Loucy (cell line): ENCODE measurements at regions not wholly inside any gene's neighbourhood (a gene's known extent, or its start where the extent isn't known, plus 50 kb on each side); places are given as distances from the start of the nearest gene placed in this dataset.
"Not testable (repeated sequence)": the region's sequence is repeated elsewhere in the genome, so short reads cannot be mapped to it uniquely, and the experiment has no call there.

Source experiments
- H2AFZ ChIP-seq: fragments of 200-600 bp; sonication (generic); 2 replicates; pipeline ENCODE4 v1.6.0; 2016; ENCODE audit warnings: antibody characterized with exemption, mild to moderate bottlenecking, low read length, moderate library complexity
- H3F3A ChIP-seq: fragments of 200-600 bp; 2 replicates; pipeline ENCODE4 v1.6.0; 2016; ENCODE audit warnings: antibody characterized with exemption, low read depth, mild to moderate bottlenecking
- H3K27me3 ChIP-seq: fragments of 200-600 bp; sonication (generic); 2 replicates; pipeline ENCODE4 v1.6.1; 2014; ENCODE audit warnings: low read length, mild to moderate bottlenecking; ENCODE audit not compliant: insufficient read depth, poor library complexity, severe bottlenecking
- H3K36me3 ChIP-seq: fragments of 200-600 bp; sonication (generic); 2 replicates; pipeline ENCODE4 v1.6.1; 2016; ENCODE audit warnings: low read length; ENCODE audit not compliant: insufficient read depth
- H3K4me1 ChIP-seq: fragments of 200-600 bp; sonication (generic); 2 replicates; pipeline ENCODE4 v1.5.1; 2014; ENCODE audit warnings: low read length, mild to moderate bottlenecking; ENCODE audit not compliant: insufficient read depth, poor library complexity, severe bottlenecking
- H3K4me2 ChIP-seq: fragments of 200-600 bp; sonication (generic); 2 replicates; pipeline ENCODE4 v1.6.0; 2014; ENCODE audit warnings: antibody characterized with exemption, low read length, low read depth, mild to moderate bottlenecking; ENCODE audit not compliant: poor library complexity, severe bottlenecking
- H3K4me3 ChIP-seq: fragments of 200-600 bp; sonication (generic); 2 replicates; pipeline ENCODE4 v1.5.1; 2014; ENCODE audit warnings: low read length, mild to moderate bottlenecking, mixed read lengths; ENCODE audit not compliant: poor library complexity, severe bottlenecking
- H3K79me2 ChIP-seq: fragments of 200-600 bp; sonication (generic); 2 replicates; pipeline ENCODE4 v1.6.1; 2014; ENCODE audit warnings: low read length; ENCODE audit not compliant: insufficient read depth
- H3K9ac ChIP-seq: fragments of 200-600 bp; sonication (generic); 2 replicates; pipeline ENCODE4 v1.6.0; 2014; ENCODE audit warnings: mild to moderate bottlenecking, low read depth, low read length, moderate library complexity; ENCODE audit not compliant: poor library complexity, severe bottlenecking
- H3K9me2 ChIP-seq: fragments of 200-600 bp; sonication (generic); replicated peaks from 2 replicates; pipeline ENCODE4 v1.6.1; 2016; ENCODE audit warnings: low read depth, low read length, mixed read lengths
- H3K9me3 ChIP-seq: fragments of 200-600 bp; sonication (generic); 2 replicates; pipeline ENCODE4 v1.6.1; 2014; ENCODE audit warnings: mild to moderate bottlenecking, antibody characterized with exemption, low read length, low read depth; ENCODE audit not compliant: insufficient read depth
- H4K20me1 ChIP-seq: fragments of 200-600 bp; sonication (generic); 2 replicates; pipeline ENCODE4 v1.6.0; 2014; ENCODE audit warnings: antibody characterized with exemption, low read length, mild to moderate bottlenecking; ENCODE audit not compliant: insufficient read depth, poor library complexity, severe bottlenecking
- EZH2phosphoT487 ChIP-seq: fragments of 200-600 bp; IDR thresholded peaks from 2 replicates; pipeline ENCODE4 v1.6.1; 2018; ENCODE audit warnings: antibody characterized with exemption, mild to moderate bottlenecking, moderate library complexity, borderline replicate concordance
- TF ChIP-seq, protein P1 (sequence below): fragments of 200-600 bp; sonication (generic); conservative IDR thresholded peaks from 2 replicates; pipeline ENCODE4 v1.5.1; 2014; ENCODE audit warnings: mild to moderate bottlenecking, antibody characterized with exemption, low read length

DNA sequence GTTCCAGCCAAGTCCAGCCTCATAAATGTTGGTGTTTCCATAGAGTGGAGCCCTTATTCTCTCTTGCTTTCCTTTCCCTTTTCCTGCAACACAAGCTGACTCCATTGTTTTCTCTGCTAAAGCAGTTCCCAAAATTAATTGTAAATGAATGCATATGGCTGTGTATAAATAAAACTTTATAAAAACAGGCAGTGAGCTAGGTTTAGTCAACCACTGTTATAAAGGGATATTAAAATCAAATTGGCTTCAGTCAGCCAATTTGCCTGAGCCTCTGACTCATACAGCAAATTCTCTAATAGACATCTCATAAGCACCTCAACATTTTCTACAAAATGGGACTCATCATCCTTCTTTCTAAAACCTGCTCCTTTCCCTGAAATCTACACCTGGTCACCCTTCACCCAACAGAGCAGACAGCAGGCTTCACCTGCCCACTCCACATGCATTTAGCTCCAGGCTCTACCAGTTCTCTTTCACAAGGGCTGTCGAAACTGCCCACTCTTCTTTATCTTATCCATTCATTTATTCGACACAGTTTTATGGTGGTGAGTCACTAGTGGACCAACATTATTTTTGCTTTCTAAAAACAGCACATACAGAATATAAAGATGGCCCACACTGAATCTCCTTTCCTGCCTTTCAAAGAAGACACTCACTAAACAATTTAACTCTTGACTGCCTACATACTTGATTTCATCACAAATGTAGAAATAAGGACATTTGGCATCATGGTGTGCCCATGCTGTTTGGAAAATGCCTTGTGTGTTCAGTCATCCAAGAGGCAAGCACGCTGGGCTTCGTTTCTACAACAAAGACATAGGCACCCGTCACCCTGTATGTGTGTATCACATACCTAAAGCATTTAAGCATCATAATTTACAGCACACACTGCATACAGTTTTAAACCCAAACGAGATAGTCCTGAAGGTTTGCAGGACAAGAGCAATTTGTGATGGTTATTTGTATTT, 74.6 kb upstream of the C7orf33 start:
- H3K36me3 ChIP-seq = no peaks in the 10 kb centered on the region
- H3K27me3 ChIP-seq = no peaks in the 10 kb centered on the region
- no peaks in the 10 kb centered on the region for H4K20me1 ChIP-seq
- H3K4me3 ChIP-seq = no peak overlapping the region
- H3K79me2 ChIP-seq = no peaks in the 10 kb centered on the region
- no peaks in the 10 kb centered on the region for H3F3A ChIP-seq
- no peak overlapping the region for H2AFZ ChIP-seq
- no peaks in the 10 kb centered on the region for H3K9me3 ChIP-seq
- no peaks in the 10 kb centered on the region for H3K4me1 ChIP-seq
- TF ChIP-seq, protein P1, sequence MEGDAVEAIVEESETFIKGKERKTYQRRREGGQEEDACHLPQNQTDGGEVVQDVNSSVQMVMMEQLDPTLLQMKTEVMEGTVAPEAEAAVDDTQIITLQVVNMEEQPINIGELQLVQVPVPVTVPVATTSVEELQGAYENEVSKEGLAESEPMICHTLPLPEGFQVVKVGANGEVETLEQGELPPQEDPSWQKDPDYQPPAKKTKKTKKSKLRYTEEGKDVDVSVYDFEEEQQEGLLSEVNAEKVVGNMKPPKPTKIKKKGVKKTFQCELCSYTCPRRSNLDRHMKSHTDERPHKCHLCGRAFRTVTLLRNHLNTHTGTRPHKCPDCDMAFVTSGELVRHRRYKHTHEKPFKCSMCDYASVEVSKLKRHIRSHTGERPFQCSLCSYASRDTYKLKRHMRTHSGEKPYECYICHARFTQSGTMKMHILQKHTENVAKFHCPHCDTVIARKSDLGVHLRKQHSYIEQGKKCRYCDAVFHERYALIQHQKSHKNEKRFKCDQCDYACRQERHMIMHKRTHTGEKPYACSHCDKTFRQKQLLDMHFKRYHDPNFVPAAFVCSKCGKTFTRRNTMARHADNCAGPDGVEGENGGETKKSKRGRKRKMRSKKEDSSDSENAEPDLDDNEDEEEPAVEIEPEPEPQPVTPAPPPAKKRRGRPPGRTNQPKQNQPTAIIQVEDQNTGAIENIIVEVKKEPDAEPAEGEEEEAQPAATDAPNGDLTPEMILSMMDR = no peak
- no peak for TF ChIP-seq EZH2phosphoT487
- no peaks in the 10 kb centered on the region for H3K9me2 ChIP-seq
- no peak overlapping the region for H3K9ac ChIP-seq
- no peak overlapping the region for H3K4me2 ChIP-seq

DNA sequence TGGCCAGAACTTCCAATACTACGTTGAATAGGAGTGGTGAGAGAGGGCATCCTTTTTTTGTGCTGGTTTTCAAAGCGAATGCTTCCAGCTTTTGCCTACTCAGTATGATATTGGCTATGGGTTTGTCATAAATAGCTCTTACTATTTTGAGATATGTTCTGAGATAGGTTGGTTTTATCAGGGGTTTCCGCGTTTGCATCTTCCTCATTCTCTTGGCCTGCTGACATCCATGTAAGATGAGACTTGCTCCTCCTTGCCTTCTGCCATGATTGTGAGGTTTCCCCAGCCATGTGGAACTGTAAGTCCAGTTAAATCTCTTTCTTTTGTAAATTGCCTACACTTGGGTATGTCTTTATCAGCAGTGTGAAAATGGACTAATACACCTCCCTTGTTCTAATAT, 71.2 kb upstream of the C7orf33 start:
- not testable (repeated sequence) for H3K4me1 ChIP-seq, H4K20me1 ChIP-seq, H3K9me3 ChIP-seq, H3F3A ChIP-seq, H3K36me3 ChIP-seq, H3K79me2 ChIP-seq, H3K9me2 ChIP-seq, H3K9ac ChIP-seq, H3K4me3 ChIP-seq, H2AFZ ChIP-seq, H3K27me3 ChIP-seq, H3K4me2 ChIP-seq

DNA sequence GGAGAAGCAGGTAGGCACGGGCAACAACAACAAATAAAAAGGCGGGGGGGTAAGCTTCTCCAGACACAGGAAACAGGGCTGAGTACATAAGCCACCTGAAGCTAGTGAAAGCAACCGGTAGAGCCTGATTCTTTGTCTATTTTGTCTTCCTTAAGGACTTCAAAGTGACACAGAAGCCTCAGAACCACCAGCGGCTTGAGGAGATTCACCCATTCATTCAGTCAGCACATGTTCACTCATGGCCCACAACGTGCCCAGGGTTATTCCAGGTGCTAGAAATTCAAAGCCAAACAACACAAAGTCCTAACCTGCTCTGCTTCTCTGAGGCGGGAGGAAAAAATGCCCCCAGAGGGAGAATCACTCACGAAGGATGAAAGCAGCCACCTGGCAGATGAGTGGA, 69.3 kb upstream of the C7orf33 start:
- H3K4me1 ChIP-seq = no peaks in the 10 kb centered on the region
- no peaks in the 10 kb centered on the region for H3K9me3 ChIP-seq
- no peak overlapping the region for H2AFZ ChIP-seq
- H3K27me3 ChIP-seq = no peaks in the 10 kb centered on the region
- TF ChIP-seq, protein P1 = no peak
- no peak for TF ChIP-seq EZH2phosphoT487
- H3F3A ChIP-seq = no peaks in the 10 kb centered on the region
- H4K20me1 ChIP-seq = no peaks in the 10 kb centered on the region
- no peaks in the 10 kb centered on the region for H3K36me3 ChIP-seq
- H3K9me2 ChIP-seq = no peaks in the 10 kb centered on the region
- no peak overlapping the region for H3K4me3 ChIP-seq
- no peak overlapping the region for H3K4me2 ChIP-seq
- no peak overlapping the region for H3K9ac ChIP-seq
- no peaks in the 10 kb centered on the region for H3K79me2 ChIP-seq

- Histone ChIP-seq H3K36me3 (no peaks in the 10 kb centered on the region), H3K27me3 (no peaks in the 10 kb centered on the region), H4K20me1 (no peaks in the 10 kb centered on the region), H3F3A (no peaks in the 10 kb centered on the region), H3K4me2 (no peak overlapping the region), H3K79me2 (no peaks in the 10 kb centered on the region), H3K9ac (no peak overlapping the region), H3K4me1 (no peaks in the 10 kb centered on the region), H2AFZ (no peak overlapping the region), H3K9me3 (no peaks in the 10 kb centered on the region), H3K9me2 (no peaks in the 10 kb centered on the region), H3K4me3 (no peak overlapping the region)
- TF ChIP-seq EZH2phosphoT487 = no peak
- TF ChIP-seq, protein P1 = no peak
Measured at GRCh38 chr7:148523550-148523949, 67.0 kb upstream of the C7orf33 start.
